HG02571 (cell line): ENCODE measurements at regions not wholly inside any gene's neighbourhood (a gene's known extent, or its start where the extent isn't known, plus 50 kb on each side); places are given as distances from the start of the nearest gene placed in this dataset.
"Not testable (repeated sequence)": the region's sequence is repeated elsewhere in the genome, so short reads cannot be mapped to it uniquely, and the experiment has no call there.

Experiments used
- ATAC-seq: cut with Tn5 transposase; IDR thresholded peaks from one replicate; pipeline ENCODE4 v1.9.1; 2021; ENCODE audit warnings: mild to moderate bottlenecking, moderate library complexity; ENCODE audit not compliant: unreplicated experiment

- no peak for ATAC-seq
Measured at GRCh38 chr3:137295336-137295735, 337.6 kb downstream of the IL20RB start.

DNA sequence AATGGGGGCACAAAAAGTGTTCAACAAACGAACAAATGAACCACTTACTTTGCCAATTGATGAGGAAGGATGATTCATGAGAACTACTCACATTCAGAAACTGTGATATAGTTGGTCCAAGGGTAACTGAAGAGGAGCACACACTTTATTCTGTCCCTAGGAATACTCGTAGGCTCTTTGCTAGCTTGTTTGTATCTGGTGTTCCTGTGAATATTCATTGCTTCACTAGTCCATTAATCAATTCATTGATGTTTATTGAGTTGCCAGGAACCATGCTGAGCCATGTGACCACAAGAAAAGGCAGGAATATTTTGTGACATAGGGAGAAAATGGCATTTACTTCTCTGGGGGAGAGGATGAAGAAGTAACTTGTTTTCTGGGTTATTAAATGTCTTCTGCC is 338.3 kb downstream of the IL20RB start:
- ATAC-seq, result no peak

- ATAC-seq, result no peak
Measured at GRCh38 chr3:137297770-137298169, 340.0 kb downstream of the IL20RB start.

DNA sequence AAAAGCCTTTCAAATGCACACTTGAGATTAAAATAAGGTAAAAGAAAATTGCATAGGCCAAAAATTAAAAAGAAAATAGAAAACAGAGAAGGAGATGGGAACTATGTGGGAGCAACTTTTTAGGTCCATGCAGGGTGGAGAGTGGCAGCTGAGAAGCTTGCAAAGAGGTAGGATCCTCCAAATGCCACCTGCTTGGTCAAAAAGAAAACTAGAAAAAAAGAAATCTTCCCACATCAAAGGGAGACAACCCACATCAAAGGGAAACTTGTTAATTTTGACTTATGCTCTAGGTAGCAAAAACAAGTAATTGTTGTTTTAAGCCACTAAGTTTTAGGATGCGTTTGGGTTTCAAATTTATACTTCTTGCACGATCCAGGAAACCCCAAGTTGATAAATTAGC is 342.9 kb downstream of the IL20RB start:
- no peak for ATAC-seq

GRCh38 chr3:137304313-137305056 is 346.7 kb downstream of the IL20RB start:
- ATAC-seq, result no peak

- no peak for ATAC-seq
Measured at GRCh38 chr3:137324114-137324513, 366.3 kb downstream of the IL20RB start.

- ATAC-seq, result peak; percentile 59
Measured at GRCh38 chr3:137325170-137325569, 367.4 kb downstream of the IL20RB start.

DNA sequence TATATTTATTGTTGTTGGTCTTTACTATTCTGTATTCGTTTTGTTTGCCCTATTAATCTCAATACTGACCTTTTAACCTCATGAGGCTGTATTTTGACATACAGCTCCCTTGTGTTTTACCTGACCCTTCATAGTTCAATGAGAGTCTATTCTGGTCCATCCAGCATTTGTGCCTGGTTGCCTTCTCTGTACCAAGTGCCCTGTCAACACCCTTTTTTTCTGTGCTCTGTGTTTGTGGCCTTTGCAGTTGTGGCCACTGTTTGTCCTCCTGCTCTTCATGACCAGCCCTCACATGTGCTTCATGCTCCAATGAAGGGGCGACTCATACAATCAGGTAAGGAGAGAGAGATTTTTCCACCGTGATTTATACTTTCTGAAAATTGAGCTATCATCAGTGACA is 368.2 kb downstream of the IL20RB start:
- ATAC-seq, result no peak

DNA sequence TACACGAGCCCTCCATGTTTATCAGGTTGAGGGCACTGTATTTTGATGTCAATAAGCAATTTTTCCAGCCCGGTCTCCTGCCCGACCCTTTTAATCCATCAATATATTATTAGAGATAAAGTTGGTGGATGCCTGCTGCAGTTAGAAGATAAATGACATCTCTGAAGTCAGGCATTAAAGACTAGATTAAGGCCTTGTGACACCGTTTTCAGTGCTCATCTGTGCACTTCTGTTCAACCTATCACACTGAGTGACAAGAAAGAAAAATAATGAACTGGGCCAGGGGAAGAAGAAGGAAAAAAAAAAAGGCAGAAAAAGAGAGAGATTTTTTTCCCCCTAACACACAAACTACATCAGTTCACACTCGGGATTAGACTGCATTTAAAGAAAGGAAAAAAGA is 371.8 kb downstream of the IL20RB start:
- no peak for ATAC-seq

DNA sequence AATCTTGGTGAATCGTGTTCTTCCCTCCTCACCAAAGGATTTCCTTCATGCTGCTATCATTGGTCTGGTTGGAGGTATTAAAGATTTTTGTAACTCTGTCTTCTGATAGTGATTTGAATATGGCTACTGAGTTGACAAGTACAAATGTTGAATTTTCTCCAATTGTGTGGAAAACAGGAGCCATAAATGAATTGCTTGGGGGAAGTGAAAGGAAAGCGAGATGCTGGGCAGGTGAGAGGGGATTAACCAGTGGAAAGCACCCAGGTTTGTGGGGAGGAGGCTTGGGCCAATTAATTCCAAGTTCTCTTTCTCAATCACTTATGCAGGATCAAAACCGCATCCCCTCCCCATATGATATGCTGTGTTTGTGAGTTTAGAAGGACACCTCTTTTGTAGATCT is 372.5 kb downstream of the IL20RB start:
- ATAC-seq, result no peak

GRCh38 chr3:137332297-137332696 is 374.5 kb downstream of the IL20RB start:
- no peak for ATAC-seq

DNA sequence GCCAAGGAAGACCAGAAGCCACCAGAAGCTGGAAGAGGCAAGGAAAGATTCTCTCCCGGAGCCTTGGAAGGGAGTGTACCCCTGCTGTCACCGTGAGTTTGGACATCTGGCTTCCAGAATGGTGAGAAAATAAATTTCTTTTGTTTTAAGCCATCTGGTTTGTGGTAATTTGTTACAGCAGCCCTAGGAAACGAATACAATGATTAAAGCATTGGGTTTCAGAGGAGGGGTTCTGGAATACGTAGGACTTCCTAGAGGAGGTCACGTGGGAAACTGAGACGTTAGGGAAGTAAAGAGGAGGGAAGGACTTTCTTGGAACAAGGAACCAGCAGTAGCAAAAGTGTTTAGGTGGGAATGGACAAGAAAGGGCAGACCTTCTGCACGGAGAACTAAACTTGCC is 377.7 kb downstream of the IL20RB start:
- no peak for ATAC-seq

- ATAC-seq, result not testable (repeated sequence)
Measured at GRCh38 chr3:137338400-137338799, 380.6 kb downstream of the IL20RB start.

- ATAC-seq, result no peak
Measured at GRCh38 chr3:137343283-137343682, 385.5 kb downstream of the IL20RB start.

- no peak for ATAC-seq
Measured at GRCh38 chr3:137347132-137347531, 389.3 kb downstream of the IL20RB start.

- no peak for ATAC-seq
Measured at GRCh38 chr3:137347817-137348368, 390.1 kb downstream of the IL20RB start.

DNA sequence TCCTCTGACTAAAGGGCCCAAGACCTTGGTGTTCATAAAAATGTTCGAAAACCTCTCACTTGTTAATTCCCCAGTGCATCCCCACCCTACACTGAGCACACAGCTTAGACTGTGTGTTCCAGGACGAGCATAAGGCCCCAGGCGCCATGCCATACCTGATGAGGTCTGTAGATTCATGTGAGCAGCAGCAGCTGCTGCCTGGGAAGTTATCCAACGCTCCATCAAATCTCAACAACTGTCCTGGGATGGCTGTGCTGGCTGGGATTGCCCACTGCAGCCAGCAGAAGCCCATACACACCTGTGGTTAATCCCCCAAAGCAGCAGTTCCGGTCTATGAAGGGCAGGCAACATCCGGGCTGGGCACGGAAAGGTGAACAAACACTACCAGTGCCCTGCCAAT is 391.2 kb downstream of the IL20RB start:
- no peak for ATAC-seq

DNA sequence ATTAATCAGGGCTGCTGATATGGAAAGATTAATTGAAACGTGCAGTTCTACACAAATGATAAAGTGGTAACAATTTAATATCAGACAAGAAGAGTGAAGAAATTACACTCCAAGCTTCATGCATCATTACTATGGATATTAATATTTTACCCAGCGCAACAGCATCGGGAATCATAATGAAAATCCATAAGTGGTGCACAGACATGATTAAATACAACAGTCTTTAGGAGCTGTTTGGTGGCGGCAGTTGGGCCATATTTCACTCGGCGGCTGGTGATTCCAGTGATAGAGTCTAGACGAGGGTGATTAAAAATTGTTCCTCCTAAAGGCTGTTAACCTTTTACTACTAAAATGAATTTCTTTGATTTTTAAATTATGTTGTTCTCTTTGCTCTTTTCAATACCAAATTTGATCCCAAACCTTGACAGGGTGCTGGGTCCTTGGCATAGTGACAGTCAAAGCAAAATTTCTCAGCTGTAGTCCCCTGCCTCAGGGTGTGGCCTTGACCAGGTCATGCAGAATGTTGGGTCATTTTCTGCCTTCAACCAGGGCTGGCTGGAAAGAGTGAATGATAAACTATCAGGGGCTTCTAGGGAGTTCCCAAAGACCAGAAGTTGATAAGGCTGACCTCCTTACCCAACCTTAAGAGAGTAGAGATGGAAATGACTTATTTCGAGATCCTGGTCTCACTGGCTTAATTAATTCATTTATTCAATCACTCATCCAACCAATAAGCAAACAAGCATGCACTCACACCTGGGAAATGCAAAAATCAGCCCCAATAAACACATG is 392.0 kb downstream of the IL20RB start:
- ATAC-seq, result no peak

- no peak for ATAC-seq
Measured at GRCh38 chr3:137360531-137361201, 402.9 kb downstream of the IL20RB start.

GRCh38 chr3:137382005-137382594 is 382.0 kb upstream of the SOX14 start:
- ATAC-seq, result no peak

- ATAC-seq, result no peak
Measured at GRCh38 chr3:137385922-137386321, 378.2 kb upstream of the SOX14 start.
